HFF-Myc (cell line): ENCODE measurements at regions not wholly inside any gene's neighbourhood (a gene's known extent, or its start where the extent isn't known, plus 50 kb on each side); places are given as distances from the start of the nearest gene placed in this dataset.

ENCODE experiments used
- DNase-seq: peaks from one replicate; pipeline ENCODE4 v3.0.0-alpha.2; 2011; ENCODE audit warnings: low read depth; ENCODE audit errors: extremely low read depth
- H3K4me3 ChIP-seq: replicated peaks from 2 replicates; pipeline ENCODE4 v1.5.1; 2011; ENCODE audit warnings: low read depth, mild to moderate bottlenecking, control low read depth, low read length
- CTCF ChIP-seq: IDR thresholded peaks from 2 replicates; pipeline ENCODE4 v1.5.1; 2012; ENCODE audit warnings: mild to moderate bottlenecking, low read depth, low read length, control low read depth; ENCODE audit errors: missing control alignments

DNA sequence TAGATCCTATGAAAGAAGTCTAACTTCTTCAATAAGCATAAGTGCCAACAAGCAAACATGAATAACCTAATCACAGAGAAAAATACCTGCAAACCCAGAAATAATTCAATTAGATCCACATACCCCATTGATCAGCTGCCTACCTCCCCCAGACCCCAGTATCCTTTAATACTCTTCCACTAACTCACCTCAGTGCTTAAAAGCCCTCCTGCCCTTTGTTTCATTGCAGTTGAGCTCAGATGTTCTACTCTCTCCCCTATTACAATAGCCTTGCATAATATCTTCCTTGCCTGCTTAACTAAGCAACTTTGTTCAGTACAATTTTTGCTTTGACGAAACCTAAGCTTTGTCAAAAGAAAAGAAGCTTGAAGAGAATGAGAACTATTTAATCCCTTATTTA is 156.0 kb upstream of the ZC3H15 start:
- DNase-seq = no peak
- no peak overlapping the region for H3K4me3 ChIP-seq
- no peak for TF ChIP-seq CTCF

DNA sequence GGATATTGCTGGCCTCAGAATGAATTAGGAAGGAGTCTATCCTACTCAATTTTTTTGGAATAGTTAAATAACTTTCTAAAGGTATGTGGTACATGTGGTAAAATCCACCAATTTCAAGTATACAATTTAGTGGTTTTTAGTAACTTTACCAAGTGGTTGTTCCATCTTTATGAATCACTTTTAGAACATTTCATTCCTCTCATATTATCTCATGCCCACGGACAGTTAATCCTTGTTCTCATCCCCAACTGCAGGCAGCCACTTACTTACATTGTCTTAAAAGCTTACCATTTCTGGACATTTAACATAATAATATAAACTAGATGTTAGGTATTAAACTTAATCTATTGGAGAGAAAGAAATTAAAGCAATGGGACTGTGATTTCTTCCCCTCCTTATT is 146.3 kb upstream of the ZC3H15 start:
- no peak for DNase-seq
- no peak for TF ChIP-seq CTCF
- no peak overlapping the region for H3K4me3 ChIP-seq

- TF ChIP-seq CTCF = no peak
- no peak overlapping the region for H3K4me3 ChIP-seq
- no peak for DNase-seq
These were observed 144.0 kb upstream of the ZC3H15 start for GRCh38 chr2:186342029-186342428.

- no peak for TF ChIP-seq CTCF
- DNase-seq = no peak
- no peak overlapping the region for H3K4me3 ChIP-seq
These were observed 140.3 kb upstream of the ZC3H15 start for GRCh38 chr2:186345745-186346144.

DNA sequence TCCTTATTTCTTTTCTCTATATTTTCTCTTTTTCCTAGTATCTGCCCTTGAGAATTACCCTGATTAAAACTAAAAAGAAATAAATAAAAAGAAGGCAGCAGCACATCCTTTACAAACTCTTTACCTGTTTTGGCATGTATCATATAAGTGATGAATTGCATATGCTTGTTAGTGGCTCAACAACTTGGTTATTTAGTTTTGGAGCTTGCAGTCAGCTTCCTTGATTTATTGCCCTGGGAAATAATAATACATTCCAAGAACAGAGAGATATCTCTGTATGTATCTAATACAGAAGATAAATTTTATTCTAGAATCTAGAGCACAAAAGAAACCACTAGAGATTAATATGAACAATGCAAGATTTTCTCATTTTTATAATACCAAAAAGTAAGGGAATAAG is 139.8 kb upstream of the ZC3H15 start:
- DNase-seq = no peak
- H3K4me3 ChIP-seq = no peak overlapping the region
- TF ChIP-seq CTCF = no peak

DNA sequence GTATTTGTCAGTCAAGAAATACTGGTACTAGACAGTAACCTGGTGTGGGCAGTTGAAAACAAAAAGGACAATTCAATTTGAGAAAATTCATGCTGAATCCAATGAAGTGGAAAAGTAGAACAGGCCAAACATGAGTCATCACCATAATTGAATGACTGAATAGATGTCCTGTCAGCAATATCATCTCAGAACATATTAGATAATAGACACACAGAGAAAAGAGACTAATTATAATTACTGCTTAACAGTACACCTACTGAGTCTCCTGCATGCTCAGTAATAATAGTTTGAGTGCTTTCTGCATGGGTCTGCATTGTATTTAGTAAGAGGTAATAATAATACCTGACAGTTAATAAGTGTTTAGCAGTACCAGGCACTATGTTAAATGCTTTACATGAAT is 138.6 kb upstream of the ZC3H15 start:
- no peak overlapping the region for H3K4me3 ChIP-seq
- no peak for TF ChIP-seq CTCF
- no peak for DNase-seq

GRCh38 chr2:186348200-186348599 is 137.9 kb upstream of the ZC3H15 start:
- no peak for TF ChIP-seq CTCF
- DNase-seq = no peak
- no peak overlapping the region for H3K4me3 ChIP-seq
